Vagina (tissue), 2 donors: ENCODE measurements at regions not wholly inside any gene's neighbourhood (a gene's known extent, or its start where the extent isn't known, plus 50 kb on each side); places are given as distances from the start of the nearest gene placed in this dataset.
"Not testable (repeated sequence)": the region's sequence is repeated elsewhere in the genome, so short reads cannot be mapped to it uniquely, and the experiment has no call there.

Experiments used
- DNase-seq, 2 donors: peaks; one replicate each; pipeline ENCODE4 v3.0.0-alpha.2; 2017; ENCODE audit errors: extremely low spot score in 2 of 2
- H3K27ac ChIP-seq: fragments of 200-600 bp; sonication (generic); one replicate; pipeline ENCODE4 v1.5.1; 2019
- H3K27me3 ChIP-seq: fragments of 200-600 bp; sonication (generic); one replicate; pipeline ENCODE4 v1.5.1; 2019
- H3K36me3 ChIP-seq, 2 donors: fragments of 200-600 bp; sonication (generic); one replicate each; pipeline ENCODE4 v1.5.1; 2017 to 2019
- H3K4me1 ChIP-seq: fragments of 200-600 bp; sonication (generic); one replicate; pipeline ENCODE4 v1.5.1; 2019
- H3K4me3 ChIP-seq, 2 donors: fragments of 200-600 bp; sonication (generic); 1 replicate in 1 of 2; 2 replicates in 1 of 2; pipeline ENCODE4 v1.5.1; 2016 to 2019
- H3K9me3 ChIP-seq: fragments of 200-600 bp; sonication (generic); one replicate; pipeline ENCODE4 v1.5.1; 2019
- CTCF ChIP-seq, 3 experiments: fragments of 450-650 bp in 2 of 3; fragments of 200-600 bp in 1 of 3; sonication (generic) in 1 of 3; IDR thresholded peaks; one replicate each; pipeline ENCODE4 v1.5.1; 2017 to 2019; ENCODE audit warnings: antibody characterized with exemption in 3 of 3, mild to moderate bottlenecking in 2 of 3, moderate library complexity in 2 of 3
- POLR2A ChIP-seq, 2 donors: fragments of 450-650 bp; IDR thresholded peaks; one replicate each; pipeline ENCODE4 v1.6.1; 2017; ENCODE audit warnings: antibody characterized with exemption in 2 of 2, mild to moderate bottlenecking in 2 of 2, moderate library complexity in 2 of 2
- POLR2AphosphoS5 ChIP-seq, 2 donors: sonication (generic); formaldehyde crosslinking; IDR thresholded peaks; one replicate each; pipeline ENCODE4 v1.9.0; 2017; ENCODE audit warnings: antibody characterized with exemption in 2 of 2, mild to moderate bottlenecking in 2 of 2, low read depth in 1 of 2; ENCODE audit not compliant: insufficient read depth in 1 of 2
- intact Hi-C: fragments of 100-400 bp; cut with DNase I; formaldehyde crosslinking; loops from one replicate; pipeline ENCODE4 v1.15.1; 2023

- no peaks in the 10 kb centered on the region for H3K4me1 ChIP-seq
- H3K27ac ChIP-seq, result no peak overlapping the region
- intact Hi-C loops, result no loop called here
- DNase-seq, result no peak
- no peak overlapping the region for H3K4me3 ChIP-seq
- H3K27me3 ChIP-seq, result no peaks in the 10 kb centered on the region
- no peaks in the 10 kb centered on the region for H3K36me3 ChIP-seq
- H3K9me3 ChIP-seq, result no peaks in the 10 kb centered on the region
- no peak for TF ChIP-seq POLR2AphosphoS5 (IDR thresholded peaks at IDR 0.05; ENCODE audit: insufficient read depth in 1 of 2, low read depth in 1 of 2)
- no peak for TF ChIP-seq POLR2A (IDR thresholded peaks at IDR 0.05)
- no peak for TF ChIP-seq CTCF (IDR thresholded peaks at IDR 0.05)
Observed at GRCh38 chr13:86491121-86491520, 691.9 kb upstream of the SLITRK6 start.

DNA sequence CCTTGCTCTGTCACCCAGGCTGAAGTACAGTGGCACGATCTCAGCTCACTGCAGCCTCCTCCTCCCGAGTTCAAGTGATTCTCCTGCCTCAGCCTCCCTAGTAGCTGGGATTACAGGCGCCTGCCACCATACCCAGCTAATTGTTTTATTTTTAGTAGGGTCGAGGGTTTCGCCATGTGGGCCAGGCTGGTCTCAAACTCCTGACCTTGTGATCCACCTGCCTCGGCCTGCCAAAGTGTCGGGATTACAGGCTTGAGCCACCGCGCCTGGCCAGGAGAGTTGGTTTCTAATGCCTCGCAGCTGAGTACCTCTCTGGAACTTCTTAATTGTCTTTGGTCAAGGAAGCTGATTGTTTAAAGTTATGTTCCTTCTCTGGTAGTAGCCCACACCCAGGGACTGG lies 702.7 kb upstream of the SLITRK6 start:
- H3K27me3 ChIP-seq, H3K4me3 ChIP-seq, H3K27ac ChIP-seq, DNase-seq, H3K36me3 ChIP-seq, H3K9me3 ChIP-seq, H3K4me1 ChIP-seq, intact Hi-C loops: not testable (repeated sequence)

DNA sequence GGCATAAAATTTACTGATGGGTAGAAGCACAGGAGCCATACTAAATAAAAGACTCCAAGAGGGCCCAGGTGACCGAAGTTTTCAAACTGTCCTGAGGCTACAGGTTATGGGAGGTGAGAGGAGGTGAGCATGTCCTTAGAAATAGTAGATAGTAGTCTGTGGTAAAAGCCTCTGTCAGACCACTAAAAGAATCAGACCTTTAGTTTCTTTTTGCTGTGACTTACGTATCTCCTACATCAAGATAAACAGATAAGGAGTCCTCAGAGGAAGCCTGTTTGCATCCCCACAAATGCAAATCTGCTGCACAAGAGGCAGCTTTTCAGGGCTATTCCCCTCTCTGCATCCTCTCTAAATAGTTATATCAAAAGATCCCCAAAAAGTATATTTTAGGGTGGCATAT lies 711.6 kb upstream of the SLITRK6 start:
- no peak overlapping the region for H3K27ac ChIP-seq
- no peak overlapping the region for H3K4me3 ChIP-seq
- H3K27me3 ChIP-seq, result no peaks in the 10 kb centered on the region
- no peaks in the 10 kb centered on the region for H3K4me1 ChIP-seq
- DNase-seq, result no peak
- intact Hi-C loops, result no loop called here
- no peaks in the 10 kb centered on the region for H3K9me3 ChIP-seq
- no peak for TF ChIP-seq POLR2A (IDR thresholded peaks at IDR 0.05)
- TF ChIP-seq POLR2AphosphoS5 (IDR thresholded peaks at IDR 0.05; ENCODE audit: insufficient read depth in 1 of 2, low read depth in 1 of 2), result no peak
- no peaks in the 10 kb centered on the region for H3K36me3 ChIP-seq

- Histone ChIP-seq H3K36me3 (no peaks in the 10 kb centered on the region), H3K27ac (no peak overlapping the region), H3K4me1 (no peaks in the 10 kb centered on the region), H3K27me3 (no peaks in the 10 kb centered on the region), H3K4me3 (no peak overlapping the region), H3K9me3 (no peaks in the 10 kb centered on the region)
- TF ChIP-seq CTCF (IDR thresholded peaks at IDR 0.05) (no peak), POLR2AphosphoS5 (IDR thresholded peaks at IDR 0.05; ENCODE audit: insufficient read depth in 1 of 2, low read depth in 1 of 2) (no peak), POLR2A (IDR thresholded peaks at IDR 0.05) (no peak)
- no peak for DNase-seq
- intact Hi-C loops, result no loop called here
Observed at GRCh38 chr13:86541461-86541860, 742.2 kb upstream of the SLITRK6 start.

- H3K36me3 ChIP-seq, result no peaks in the 10 kb centered on the region
- intact Hi-C loops, result no loop called here
- no peak for DNase-seq
- no peak for TF ChIP-seq CTCF (IDR thresholded peaks at IDR 0.05)
- no peak for TF ChIP-seq POLR2A (IDR thresholded peaks at IDR 0.05)
- TF ChIP-seq POLR2AphosphoS5 (IDR thresholded peaks at IDR 0.05; ENCODE audit: insufficient read depth in 1 of 2, low read depth in 1 of 2), result no peak
- no peaks in the 10 kb centered on the region for H3K9me3 ChIP-seq
- H3K4me3 ChIP-seq, result no peak overlapping the region
- H3K4me1 ChIP-seq, result no peaks in the 10 kb centered on the region
- H3K27me3 ChIP-seq, result no peaks in the 10 kb centered on the region
- no peak overlapping the region for H3K27ac ChIP-seq
Observed at GRCh38 chr13:86554066-86554465, 754.8 kb upstream of the SLITRK6 start.

GRCh38 chr13:86559901-86560300 lies 760.7 kb upstream of the SLITRK6 start:
- TF ChIP-seq POLR2AphosphoS5 (IDR thresholded peaks at IDR 0.05; ENCODE audit: insufficient read depth in 1 of 2, low read depth in 1 of 2) (no peak), POLR2A (IDR thresholded peaks at IDR 0.05) (no peak), CTCF (IDR thresholded peaks at IDR 0.05) (no peak)
- DNase-seq, result no peak
- intact Hi-C loops, result no loop called here
- H3K4me1 ChIP-seq, result no peaks in the 10 kb centered on the region
- H3K9me3 ChIP-seq, result no peaks in the 10 kb centered on the region
- no peak overlapping the region for H3K27ac ChIP-seq
- H3K4me3 ChIP-seq, result no peak overlapping the region
- no peaks in the 10 kb centered on the region for H3K27me3 ChIP-seq
- H3K36me3 ChIP-seq, result no peaks in the 10 kb centered on the region
